VCaP (cell line): ENCODE measurements at regions not wholly inside any gene's neighbourhood (a gene's known extent, or its start where the extent isn't known, plus 50 kb on each side); places are given as distances from the start of the nearest gene placed in this dataset.

Source experiments
- H3K27ac ChIP-seq: fragments of 450-650 bp; 2 replicates; pipeline ENCODE4 v1.5.1; 2017
- CTCF ChIP-seq: fragments of 450-650 bp; conservative IDR thresholded peaks from 2 replicates; pipeline ENCODE4 v1.5.1; 2017; ENCODE audit warnings: mild to moderate bottlenecking, moderate library complexity

GRCh38 chr6:77025736-77026223 is 437.5 kb downstream of the HTR1B start:
- no peak overlapping the region for H3K27ac ChIP-seq
- TF ChIP-seq CTCF = no peak

GRCh38 chr6:77021778-77022177 is 441.5 kb downstream of the HTR1B start:
- no peak for TF ChIP-seq CTCF
- H3K27ac ChIP-seq = no peak overlapping the region

GRCh38 chr6:77021232-77021631 is 442.1 kb downstream of the HTR1B start:
- TF ChIP-seq CTCF = 0 out of 2 replicates have a peak, but pooled peaks have one; percentile 19
- no peak overlapping the region for H3K27ac ChIP-seq

- TF ChIP-seq CTCF = no peak
- no peak overlapping the region for H3K27ac ChIP-seq
Measured at GRCh38 chr6:77019081-77019480, 444.2 kb downstream of the HTR1B start.

GRCh38 chr6:77017537-77017936 is 445.8 kb downstream of the HTR1B start:
- H3K27ac ChIP-seq = no peak overlapping the region
- TF ChIP-seq CTCF = no peak

- TF ChIP-seq CTCF = no peak
- no peak overlapping the region for H3K27ac ChIP-seq
Measured at GRCh38 chr6:77015350-77015749, 447.9 kb downstream of the HTR1B start.

- no peak for TF ChIP-seq CTCF
- H3K27ac ChIP-seq = no peak overlapping the region
Measured at GRCh38 chr6:77011929-77012545, 451.3 kb downstream of the HTR1B start.
